BLaER1 (cell line): ENCODE measurements at regions not wholly inside any gene's neighbourhood (a gene's known extent, or its start where the extent isn't known, plus 50 kb on each side); places are given as distances from the start of the nearest gene placed in this dataset.

Source experiments
- H3K27ac ChIP-seq: shearing (Covaris generic); formaldehyde crosslinking; 2 replicates; pipeline ENCODE4 v1.8.1; 2022
- H3K27me3 ChIP-seq: shearing (Covaris generic); formaldehyde crosslinking; 2 replicates; pipeline ENCODE4 v1.8.1; 2022
- H3K36me3 ChIP-seq: shearing (Covaris generic); formaldehyde crosslinking; 2 replicates; pipeline ENCODE4 v1.8.1; 2022
- H3K4me1 ChIP-seq: shearing (Covaris generic); formaldehyde crosslinking; 2 replicates; pipeline ENCODE4 v1.8.1; 2022
- H3K4me2 ChIP-seq: shearing (Covaris generic); formaldehyde crosslinking; 2 replicates; pipeline ENCODE4 v1.8.1; 2022
- H3K4me3 ChIP-seq: shearing (Covaris generic); formaldehyde crosslinking; 2 replicates; pipeline ENCODE4 v1.8.1; 2022
- H3K9ac ChIP-seq: shearing (Covaris generic); formaldehyde crosslinking; 2 replicates; pipeline ENCODE4 v1.8.1; 2022
- H3K9me3 ChIP-seq: shearing (Covaris generic); formaldehyde crosslinking; 2 replicates; pipeline ENCODE4 v1.8.1; 2022
- H4K20me1 ChIP-seq: shearing (Covaris generic); formaldehyde crosslinking; 2 replicates; pipeline ENCODE4 v1.8.1; 2022
- Cebpa-rat ChIP-seq: shearing (Covaris generic); IDR thresholded peaks from 2 replicates; pipeline ENCODE4 v1.8.1; 2022

DNA sequence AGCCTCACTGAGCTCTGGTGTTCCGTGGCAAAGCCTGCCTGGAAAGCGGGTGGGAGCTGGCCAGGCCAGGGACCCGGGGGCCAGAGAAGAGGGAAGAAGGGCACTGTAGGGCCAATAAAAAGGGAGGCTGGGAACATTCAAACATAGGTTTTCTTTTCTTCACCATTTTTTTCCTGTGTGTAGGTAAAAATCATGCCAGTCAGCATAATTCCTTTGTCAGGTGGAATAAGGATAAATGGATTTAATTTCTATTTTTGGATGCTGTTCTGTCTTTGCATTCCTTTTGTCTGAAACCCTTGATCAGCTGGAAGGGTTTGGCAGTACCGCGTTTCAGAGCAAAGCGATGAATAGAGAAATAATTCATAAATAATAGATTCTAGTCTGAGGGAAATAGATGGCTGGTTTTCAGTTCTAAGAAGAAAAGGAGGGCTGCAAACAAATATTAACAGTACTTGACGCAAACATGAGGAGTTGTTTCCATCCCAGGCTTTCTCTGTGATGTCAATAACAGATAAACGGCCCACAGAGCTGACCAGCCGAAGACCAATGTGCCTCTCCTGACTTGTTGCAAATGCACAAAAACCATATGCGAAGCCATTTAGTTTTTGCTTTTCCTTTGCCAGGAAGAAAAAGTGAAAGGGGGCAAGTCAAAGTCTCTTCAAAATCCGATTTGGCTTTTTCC is 384.4 kb downstream of the TSN start:
- Histone ChIP-seq H3K36me3 (no peaks in the 10 kb centered on the region), H3K9ac (no peak overlapping the region), H3K4me1 (peaks cover 17% of the 10 kb centered on the region), H3K4me2 (no peak overlapping the region), H3K27me3 (no peaks in the 10 kb centered on the region), H3K9me3 (peaks cover 4% of the 10 kb centered on the region; the same call in 1 of the 2 replicates), H3K4me3 (no peak overlapping the region), H4K20me1 (no peaks in the 10 kb centered on the region), H3K27ac (no peak overlapping the region)
- no peak for TF ChIP-seq Cebpa-rat

DNA sequence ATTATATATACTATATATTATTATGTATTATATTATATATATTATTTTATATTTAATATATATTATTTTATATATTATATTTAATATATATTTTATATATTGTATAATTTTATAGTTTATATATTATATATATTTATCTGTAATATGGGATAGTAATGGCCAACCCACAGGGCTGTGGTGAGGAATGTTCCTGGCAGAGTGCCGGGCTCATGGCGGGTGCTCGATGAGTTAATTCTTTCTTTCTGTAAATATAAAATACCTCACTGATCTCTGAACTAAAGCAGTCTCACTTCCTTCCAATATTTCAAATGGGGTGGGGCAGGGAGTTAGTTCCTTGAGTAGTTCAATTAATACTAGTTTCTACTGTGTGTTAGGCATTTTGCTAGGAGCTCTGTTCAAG is 389.4 kb downstream of the TSN start:
- H3K4me3 ChIP-seq: no peak overlapping the region
- peaks cover 4% of the 10 kb centered on the region; the same call in 1 of the 2 replicates for H3K9me3 ChIP-seq
- no peaks in the 10 kb centered on the region for H3K27me3 ChIP-seq
- H3K27ac ChIP-seq: no peak overlapping the region
- H4K20me1 ChIP-seq: no peaks in the 10 kb centered on the region
- TF ChIP-seq Cebpa-rat: no peak
- H3K36me3 ChIP-seq: no peaks in the 10 kb centered on the region
- no peak overlapping the region for H3K9ac ChIP-seq
- peaks cover 39% of the 10 kb centered on the region for H3K4me1 ChIP-seq
- no peak overlapping the region for H3K4me2 ChIP-seq

DNA sequence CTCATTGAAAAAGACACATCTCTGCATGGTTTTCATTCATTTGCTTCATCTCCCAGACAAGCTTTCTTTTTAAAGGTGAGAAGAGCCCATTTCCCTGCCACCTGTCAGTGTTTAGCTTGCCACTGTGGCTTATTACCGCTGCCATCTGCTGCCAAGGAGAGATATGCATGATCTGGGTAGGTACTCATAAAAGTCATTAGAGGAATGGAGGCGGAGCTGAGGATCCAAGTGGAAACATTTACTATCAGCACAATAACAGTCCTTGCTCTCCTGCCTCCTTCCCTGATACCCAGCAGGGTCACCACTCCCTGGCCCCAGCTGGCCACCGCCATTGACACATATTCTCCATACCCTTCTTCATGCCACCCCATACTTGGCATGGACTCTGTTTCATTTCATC is 390.4 kb downstream of the TSN start:
- H3K27me3 ChIP-seq: no peaks in the 10 kb centered on the region
- no peak overlapping the region for H3K9ac ChIP-seq
- no peaks in the 10 kb centered on the region for H4K20me1 ChIP-seq
- peaks cover 49% of the 10 kb centered on the region for H3K4me1 ChIP-seq
- H3K27ac ChIP-seq: no peak overlapping the region
- no peak overlapping the region for H3K4me2 ChIP-seq
- no peaks in the 10 kb centered on the region for H3K36me3 ChIP-seq
- H3K9me3 ChIP-seq: peaks cover 4% of the 10 kb centered on the region; the same call in 1 of the 2 replicates
- no peak overlapping the region for H3K4me3 ChIP-seq
- no peak for TF ChIP-seq Cebpa-rat

DNA sequence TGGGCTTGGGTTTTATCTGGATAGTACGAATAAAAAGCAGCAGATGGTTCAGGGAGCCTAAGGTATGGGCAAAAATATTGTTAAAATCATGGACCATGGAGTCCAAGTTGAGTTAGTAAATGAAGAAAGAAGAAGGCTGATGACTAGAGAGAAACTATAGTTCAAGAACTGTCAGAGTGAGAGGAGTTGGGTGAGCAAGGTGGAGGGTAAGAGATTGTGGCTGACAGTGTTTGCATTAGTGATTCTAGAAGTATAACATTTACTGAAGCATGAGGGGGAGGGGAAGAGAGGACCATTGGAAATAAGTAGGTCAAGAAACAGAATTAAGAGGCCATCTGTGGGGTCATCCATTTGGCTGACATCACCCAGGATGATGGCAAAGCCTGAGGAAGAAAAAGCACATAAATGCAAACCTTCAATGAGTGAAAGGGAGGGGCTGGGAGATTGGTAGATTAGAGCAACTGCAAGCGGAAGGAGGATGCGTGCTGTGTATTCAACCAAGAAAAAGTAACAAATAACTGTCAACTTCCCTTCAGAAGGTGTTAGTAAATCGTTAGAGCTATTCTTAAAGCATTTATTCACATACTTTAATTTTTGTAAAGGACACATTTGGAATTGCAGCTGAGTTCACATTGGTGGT is 392.8 kb downstream of the TSN start:
- Histone ChIP-seq H3K9ac (no peak overlapping the region), H3K4me3 (no peak overlapping the region), H3K4me1 (peaks cover 72% of the 10 kb centered on the region), H4K20me1 (no peaks in the 10 kb centered on the region), H3K27ac (peak overlapping the region; percentile 75), H3K27me3 (no peaks in the 10 kb centered on the region), H3K4me2 (peak overlapping the region; percentile 64), H3K36me3 (no peaks in the 10 kb centered on the region), H3K9me3 (no peaks in the 10 kb centered on the region)
- no peak for TF ChIP-seq Cebpa-rat

DNA sequence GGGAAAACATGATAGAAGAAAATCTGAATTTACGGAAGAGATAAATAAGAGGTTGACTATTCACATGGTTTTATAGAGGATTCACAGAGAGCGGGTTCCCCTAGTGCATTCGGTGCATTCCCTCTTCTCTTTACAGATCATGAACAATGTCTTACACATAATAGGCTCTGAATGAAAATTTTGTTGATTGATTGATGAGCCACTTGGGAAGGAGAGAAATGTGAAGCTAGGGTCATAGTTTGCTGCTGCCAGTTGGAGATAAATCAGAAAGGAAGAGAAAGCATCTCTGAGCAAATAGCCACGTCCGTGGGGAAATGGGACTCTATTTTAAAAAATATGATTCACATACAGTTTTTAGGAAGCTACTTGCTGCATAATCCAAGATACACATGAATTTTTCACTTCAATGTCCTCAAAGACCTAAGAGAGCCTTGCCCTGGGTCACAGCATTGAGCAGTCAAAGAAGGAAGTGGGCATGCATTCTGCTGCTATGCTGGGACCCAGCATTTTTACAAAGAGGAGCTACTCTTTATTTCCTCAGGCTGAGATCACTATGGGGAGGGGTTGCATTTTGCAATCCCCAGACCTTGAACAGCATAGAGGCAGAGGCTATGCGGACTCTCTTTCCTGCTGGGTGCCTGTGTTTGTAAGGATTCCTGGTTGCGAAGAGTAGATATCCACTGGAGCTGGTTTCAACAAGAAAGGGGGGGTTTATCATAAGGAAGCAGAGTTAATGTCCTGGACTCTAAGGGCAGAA is 395.3 kb downstream of the TSN start:
- H3K9ac ChIP-seq: no peak overlapping the region
- H3K27ac ChIP-seq: peak overlapping the region; percentile 59
- H3K4me1 ChIP-seq: peaks cover 96% of the 10 kb centered on the region
- H3K9me3 ChIP-seq: no peaks in the 10 kb centered on the region
- H3K36me3 ChIP-seq: no peaks in the 10 kb centered on the region
- peak overlapping the region; percentile 59 for H3K4me2 ChIP-seq
- H3K4me3 ChIP-seq: no peak overlapping the region
- H4K20me1 ChIP-seq: no peaks in the 10 kb centered on the region
- no peak for TF ChIP-seq Cebpa-rat
- no peaks in the 10 kb centered on the region for H3K27me3 ChIP-seq

DNA sequence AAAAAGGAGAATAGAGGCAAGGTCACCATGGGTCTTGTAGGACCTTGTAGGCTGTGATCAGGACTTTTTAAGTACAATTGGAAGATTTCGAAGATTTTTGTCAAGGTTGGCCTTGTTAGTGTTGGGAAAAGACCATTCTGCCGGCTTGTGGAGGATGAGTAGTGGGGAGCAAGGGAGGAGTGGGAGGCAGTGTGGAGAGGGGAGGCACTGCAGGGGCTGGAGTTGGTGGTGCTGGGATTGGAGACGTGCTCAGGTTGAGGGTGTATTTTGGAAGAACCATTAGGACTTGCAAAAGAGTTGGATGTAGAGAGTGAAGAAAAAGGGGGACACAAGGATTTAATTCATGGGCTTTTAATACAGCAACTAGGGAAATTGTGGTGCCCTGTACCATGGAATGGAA is 397.1 kb downstream of the TSN start:
- Histone ChIP-seq H3K4me1 (peaks cover 99% of the 10 kb centered on the region), H4K20me1 (no peaks in the 10 kb centered on the region), H3K36me3 (no peaks in the 10 kb centered on the region), H3K4me3 (no peak overlapping the region), H3K4me2 (peak overlapping the region; percentile 59), H3K9me3 (no peaks in the 10 kb centered on the region), H3K27ac (0 out of 2 replicates have a peak overlapping the region, but pooled peaks have one; percentile 12), H3K9ac (no peak overlapping the region), H3K27me3 (no peaks in the 10 kb centered on the region)
- TF ChIP-seq Cebpa-rat: no peak

DNA sequence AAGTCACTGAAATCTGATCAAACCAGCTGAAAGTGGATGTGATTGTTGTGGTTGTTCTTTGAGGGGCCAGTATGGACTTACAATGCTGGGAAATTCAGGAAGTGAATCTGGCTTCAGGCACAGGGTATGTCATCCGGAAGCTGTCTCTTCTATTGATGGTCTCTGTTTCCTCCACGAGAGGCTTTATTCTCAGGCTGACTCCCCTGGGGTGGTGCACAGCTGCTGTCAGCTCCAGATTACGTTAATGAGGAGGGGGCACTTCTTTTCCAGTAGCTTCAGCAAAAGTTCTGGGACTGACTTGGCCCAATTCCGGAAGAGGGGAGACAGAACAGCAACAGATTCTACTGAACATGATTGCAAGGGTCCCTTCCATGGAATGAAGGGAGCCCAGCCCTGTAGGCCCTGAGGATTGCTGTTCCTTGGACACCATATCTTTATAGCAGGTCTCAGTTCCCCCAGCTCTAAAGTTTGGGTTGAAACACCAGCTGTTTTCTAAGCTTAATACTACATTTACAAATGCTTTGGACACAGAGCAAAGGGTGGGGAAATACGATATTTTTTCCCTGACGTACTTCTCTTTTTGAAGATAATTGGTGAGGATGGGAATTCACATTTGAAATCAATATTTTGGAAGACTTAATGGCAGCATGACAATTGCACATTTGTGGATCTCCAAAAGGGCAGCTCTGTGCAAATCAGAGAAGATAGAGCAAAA is 400.9 kb downstream of the TSN start:
- H3K9ac ChIP-seq: peak overlapping the region; percentile 63; the same call in 1 of the 2 replicates
- H3K4me1 ChIP-seq: peaks cover 72% of the 10 kb centered on the region
- H3K4me3 ChIP-seq: peak overlapping the region; percentile 36; the same call in 1 of the 2 replicates
- no peaks in the 10 kb centered on the region for H3K36me3 ChIP-seq
- H3K9me3 ChIP-seq: no peaks in the 10 kb centered on the region
- TF ChIP-seq Cebpa-rat: no peak
- peak overlapping the region; percentile 83 for H3K27ac ChIP-seq
- no peaks in the 10 kb centered on the region for H4K20me1 ChIP-seq
- peak overlapping the region; percentile 87 for H3K4me2 ChIP-seq
- no peaks in the 10 kb centered on the region for H3K27me3 ChIP-seq

DNA sequence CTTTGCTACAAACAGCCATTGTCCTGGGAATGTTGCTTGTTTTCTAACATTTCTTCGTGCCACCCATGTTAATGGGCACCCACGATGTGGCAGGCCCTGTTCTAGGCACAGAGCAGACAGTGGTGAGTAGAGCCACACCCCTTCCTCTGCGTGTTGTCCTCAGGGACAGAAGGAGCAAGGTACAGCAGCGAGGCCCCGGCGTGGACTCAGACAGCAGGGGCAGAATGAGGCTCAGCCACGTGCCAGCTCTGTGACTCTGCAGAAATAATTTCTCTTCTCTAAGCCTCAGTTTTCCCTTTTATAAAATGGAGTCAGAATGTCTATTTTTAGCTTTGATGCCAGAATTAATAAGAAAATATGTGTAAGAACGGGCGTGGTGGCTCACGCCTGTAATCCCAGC is 401.7 kb downstream of the TSN start:
- H3K9me3 ChIP-seq: no peaks in the 10 kb centered on the region
- peaks cover 70% of the 10 kb centered on the region for H3K4me1 ChIP-seq
- H4K20me1 ChIP-seq: no peaks in the 10 kb centered on the region
- H3K36me3 ChIP-seq: no peaks in the 10 kb centered on the region
- peak overlapping the region; percentile 87 for H3K4me2 ChIP-seq
- TF ChIP-seq Cebpa-rat: no peak
- no peaks in the 10 kb centered on the region for H3K27me3 ChIP-seq
- peak overlapping the region; percentile 83 for H3K27ac ChIP-seq
- H3K4me3 ChIP-seq: no peak overlapping the region
- H3K9ac ChIP-seq: no peak overlapping the region

DNA sequence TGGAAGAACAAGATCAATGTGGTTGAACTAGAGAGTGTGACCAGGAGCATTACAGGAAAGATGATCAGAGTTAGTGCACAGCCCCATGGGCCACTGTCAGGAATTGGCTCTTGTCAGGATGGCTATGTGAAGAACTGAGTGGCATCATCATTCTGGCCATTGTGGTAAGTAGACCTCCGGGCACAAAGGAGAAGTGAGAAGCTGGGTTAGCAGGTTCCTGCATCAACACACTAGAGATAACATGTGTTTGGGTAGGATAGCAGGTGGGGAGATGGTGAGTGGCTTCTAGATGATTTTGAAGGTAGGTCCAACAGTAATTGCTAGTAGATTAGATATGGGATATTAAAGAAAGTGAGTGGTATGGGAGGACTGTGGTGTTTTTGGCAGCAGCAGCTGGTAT is 408.2 kb downstream of the TSN start:
- no peak for TF ChIP-seq Cebpa-rat
- Histone ChIP-seq H3K4me1 (peaks cover 43% of the 10 kb centered on the region), H3K27ac (no peak overlapping the region), H4K20me1 (no peaks in the 10 kb centered on the region), H3K9ac (no peak overlapping the region), H3K4me2 (no peak overlapping the region), H3K36me3 (no peaks in the 10 kb centered on the region), H3K27me3 (no peaks in the 10 kb centered on the region), H3K9me3 (0 out of 2 replicates have a peak, but pooled peaks cover 7% of the 10 kb centered on the region), H3K4me3 (no peak overlapping the region)
